ENCODE measurements at regions not wholly inside any gene's neighbourhood (a gene's known extent, or its start where the extent isn't known, plus 50 kb on each side); places are given as distances from the start of the nearest gene placed in this dataset.

GRCh38 chr5:119949426-119949999, 320.2 kb downstream of the FAM170A start:
- no peaks in the 10 kb centered on the region for H3K36me3 Mint-ChIP-seq (ENCODE audit: low read depth)
- no peak overlapping the region for H3K4me3 Mint-ChIP-seq
- TF ChIP-seq, protein P1, sequence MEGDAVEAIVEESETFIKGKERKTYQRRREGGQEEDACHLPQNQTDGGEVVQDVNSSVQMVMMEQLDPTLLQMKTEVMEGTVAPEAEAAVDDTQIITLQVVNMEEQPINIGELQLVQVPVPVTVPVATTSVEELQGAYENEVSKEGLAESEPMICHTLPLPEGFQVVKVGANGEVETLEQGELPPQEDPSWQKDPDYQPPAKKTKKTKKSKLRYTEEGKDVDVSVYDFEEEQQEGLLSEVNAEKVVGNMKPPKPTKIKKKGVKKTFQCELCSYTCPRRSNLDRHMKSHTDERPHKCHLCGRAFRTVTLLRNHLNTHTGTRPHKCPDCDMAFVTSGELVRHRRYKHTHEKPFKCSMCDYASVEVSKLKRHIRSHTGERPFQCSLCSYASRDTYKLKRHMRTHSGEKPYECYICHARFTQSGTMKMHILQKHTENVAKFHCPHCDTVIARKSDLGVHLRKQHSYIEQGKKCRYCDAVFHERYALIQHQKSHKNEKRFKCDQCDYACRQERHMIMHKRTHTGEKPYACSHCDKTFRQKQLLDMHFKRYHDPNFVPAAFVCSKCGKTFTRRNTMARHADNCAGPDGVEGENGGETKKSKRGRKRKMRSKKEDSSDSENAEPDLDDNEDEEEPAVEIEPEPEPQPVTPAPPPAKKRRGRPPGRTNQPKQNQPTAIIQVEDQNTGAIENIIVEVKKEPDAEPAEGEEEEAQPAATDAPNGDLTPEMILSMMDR (IDR thresholded peaks at IDR 0.05), result no peak
- DNase-seq, result no peak
- no peak overlapping the region for H3K27ac Mint-ChIP-seq
- H3K27me3 Mint-ChIP-seq (ENCODE audit: insufficient read depth), result no peaks in the 10 kb centered on the region
- no peaks in the 10 kb centered on the region for H3K4me1 Mint-ChIP-seq (ENCODE audit: low read depth)
- no peaks in the 10 kb centered on the region for H3K9me3 Mint-ChIP-seq

DNA sequence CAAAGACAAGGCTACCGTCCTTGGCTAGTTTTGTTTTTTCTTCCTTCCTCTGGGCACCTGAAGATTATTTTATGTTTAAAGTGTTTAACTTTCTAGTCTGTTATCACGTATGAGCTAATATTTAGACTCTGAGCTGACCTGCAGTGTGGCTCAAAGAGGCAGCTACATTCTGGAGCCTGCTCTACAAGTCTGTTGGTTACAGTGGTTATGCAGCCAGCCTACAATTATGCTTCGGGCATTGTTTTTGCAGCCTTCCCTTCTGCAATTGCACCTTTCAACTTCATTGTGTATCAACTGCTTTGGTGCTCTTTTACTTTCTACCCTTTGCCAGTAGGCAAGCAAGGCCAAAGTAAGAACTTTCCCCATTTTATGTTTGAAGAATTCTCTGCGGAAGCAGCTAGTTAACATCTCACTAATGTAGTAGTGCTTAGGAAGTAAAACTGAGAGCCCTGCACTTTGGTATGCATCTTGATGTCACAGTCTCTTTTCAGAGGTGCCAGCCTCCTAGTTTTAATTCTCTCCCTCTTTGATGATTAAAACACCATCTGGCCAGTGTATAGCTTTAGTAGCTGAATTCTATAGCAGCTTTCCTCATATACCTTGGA, 322.1 kb downstream of the FAM170A start:
- Mint-ChIP-seq H3K9me3 (no peaks in the 10 kb centered on the region), H3K4me1 (ENCODE audit: low read depth) (no peaks in the 10 kb centered on the region), H3K27me3 (ENCODE audit: insufficient read depth) (no peaks in the 10 kb centered on the region), H3K27ac (no peak overlapping the region), H3K36me3 (ENCODE audit: low read depth) (no peaks in the 10 kb centered on the region), H3K4me3 (no peak overlapping the region)
- no peak for DNase-seq
- TF ChIP-seq, protein P1 (IDR thresholded peaks at IDR 0.05), result no peak

- TF ChIP-seq, protein P1 (IDR thresholded peaks at IDR 0.05), result no peak
- Mint-ChIP-seq H3K27me3 (ENCODE audit: insufficient read depth) (no peaks in the 10 kb centered on the region), H3K36me3 (ENCODE audit: low read depth) (no peaks in the 10 kb centered on the region), H3K27ac (no peak overlapping the region), H3K4me3 (no peak overlapping the region), H3K9me3 (no peaks in the 10 kb centered on the region), H3K4me1 (ENCODE audit: low read depth) (no peaks in the 10 kb centered on the region)
- no peak for DNase-seq
Observed at GRCh38 chr5:119953474-119953873, 324.1 kb downstream of the FAM170A start.

DNA sequence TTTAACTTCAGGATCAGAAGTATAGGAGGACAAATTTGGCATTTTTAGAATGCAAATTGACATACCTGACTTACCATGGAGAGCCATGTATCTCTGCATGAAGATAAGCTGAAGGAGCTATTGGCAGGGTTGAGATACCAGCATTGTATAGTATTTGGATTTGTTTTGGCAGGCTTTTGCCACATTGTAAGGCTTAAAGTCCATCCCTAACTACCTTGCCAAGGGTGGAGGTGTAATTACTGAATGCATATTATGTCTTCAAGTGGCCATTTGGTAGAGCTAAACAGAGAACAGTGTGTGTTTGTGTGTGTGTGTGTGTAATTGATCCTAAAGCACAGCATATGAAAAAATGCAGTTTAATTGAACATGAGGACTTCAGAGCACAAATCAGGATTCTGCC, 324.7 kb downstream of the FAM170A start:
- Mint-ChIP-seq H3K9me3 (no peaks in the 10 kb centered on the region), H3K36me3 (ENCODE audit: low read depth) (no peaks in the 10 kb centered on the region), H3K4me1 (ENCODE audit: low read depth) (no peaks in the 10 kb centered on the region), H3K4me3 (no peak overlapping the region), H3K27me3 (ENCODE audit: insufficient read depth) (no peaks in the 10 kb centered on the region), H3K27ac (no peak overlapping the region)
- TF ChIP-seq, protein P1 (IDR thresholded peaks at IDR 0.05), result no peak
- no peak for DNase-seq

DNA sequence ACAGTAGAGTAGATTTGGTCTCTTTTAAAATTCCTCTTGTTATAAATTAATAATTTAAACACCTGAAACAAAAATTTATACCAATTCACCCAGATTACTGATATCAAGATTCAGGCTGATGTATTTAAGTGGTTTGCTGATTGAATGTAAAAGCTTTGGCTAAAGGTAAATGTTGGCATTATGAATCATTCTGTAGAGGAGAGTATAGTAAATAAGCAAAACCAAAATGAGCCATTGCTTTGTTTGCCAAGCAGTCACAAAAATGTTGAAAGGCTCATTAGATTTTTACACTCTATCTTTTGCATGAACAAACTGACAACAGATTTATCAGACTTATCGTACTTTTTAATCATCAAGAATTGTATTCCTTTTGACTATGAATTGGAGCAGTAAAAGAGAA, 332.6 kb downstream of the FAM170A start:
- no peaks in the 10 kb centered on the region for H3K36me3 Mint-ChIP-seq (ENCODE audit: low read depth)
- H3K27me3 Mint-ChIP-seq (ENCODE audit: insufficient read depth), result peaks cover 2% of the 10 kb centered on the region
- no peaks in the 10 kb centered on the region for H3K4me1 Mint-ChIP-seq (ENCODE audit: low read depth)
- no peak overlapping the region for H3K27ac Mint-ChIP-seq
- H3K4me3 Mint-ChIP-seq, result no peak overlapping the region
- H3K9me3 Mint-ChIP-seq, result no peaks in the 10 kb centered on the region; the same call in 1 of the 2 replicates
- TF ChIP-seq, protein P1 (IDR thresholded peaks at IDR 0.05), result no peak
- DNase-seq, result no peak
